HEK293 (cell line): ENCODE measurements at regions not wholly inside any gene's neighbourhood (a gene's known extent, or its start where the extent isn't known, plus 50 kb on each side); places are given as distances from the start of the nearest gene placed in this dataset.

Source experiments
- CTCF ChIA-PET: fragments of 350-600 bp; formaldehyde crosslinking; extraction: SDS; loops from one replicate; lab custom pipeline; 2021; ENCODE audit warnings: antibody characterized with exemption; lab: Yijun Ruan, JAX
- POLR2A ChIA-PET: fragments of 300-600 bp; formaldehyde crosslinking; extraction: SDS; loops from one replicate; lab custom pipeline; 2020; ENCODE audit warnings: antibody characterized with exemption, inconsistent platforms; lab: Yijun Ruan, JAX
- H3K27ac ChIP-seq: fragments of 200-500 bp; sonication (Bioruptor generic); 2 replicates; pipeline ENCODE4 v1.5.1; 2014; ENCODE audit warnings: low read depth, low read length, control low read depth, inconsistent platforms; ENCODE audit errors: extremely low read depth
- H3K36me3 ChIP-seq, 2 experiments: fragments of 200-500 bp in 1 of 2; sonication (Bioruptor generic) in 1 of 2; 1 replicate in 1 of 2; 2 replicates in 1 of 2; pipeline ENCODE4 v1.5.1; 2014 to 2017; ENCODE audit warnings: inconsistent platforms in 2 of 2, low read length in 2 of 2; ENCODE audit not compliant: control insufficient read depth in 2 of 2, insufficient read depth in 1 of 2
- H3K4me1 ChIP-seq: fragments of 200-500 bp; sonication (Bioruptor generic); 2 replicates; pipeline ENCODE4 v1.5.1; 2014; ENCODE audit warnings: mild to moderate bottlenecking, low read length, inconsistent platforms; ENCODE audit not compliant: control insufficient read depth, insufficient read depth
- H3K4me3 ChIP-seq: 2 replicates; pipeline ENCODE4 v1.5.1; 2011; ENCODE audit warnings: low read depth, mild to moderate bottlenecking, control low read depth, low read length, moderate library complexity
- H3K9me3 ChIP-seq: fragments of 200-500 bp; sonication (Bioruptor generic); 2 replicates; pipeline ENCODE4 v1.5.1; 2014; ENCODE audit warnings: low read depth, low read length, inconsistent platforms; ENCODE audit not compliant: control insufficient read depth, insufficient read depth
- EGR2 ChIP-seq: fragments of 450-650 bp; formaldehyde crosslinking; IDR thresholded peaks from 2 replicates; pipeline ENCODE4 v1.5.1; 2016; ENCODE audit warnings: low read depth, missing biosample characterization, missing genetic modification characterization
- GLI2 ChIP-seq: fragments of 450-650 bp; formaldehyde crosslinking; IDR thresholded peaks from 2 replicates; pipeline ENCODE4; 2017; ENCODE audit warnings: missing biosample characterization, missing genetic modification characterization, low read depth, borderline replicate concordance
- KLF10 ChIP-seq: fragments of 450-650 bp; IDR thresholded peaks from 2 replicates; pipeline ENCODE4 v1.5.1; 2018; ENCODE audit warnings: missing biosample characterization, mild to moderate bottlenecking, missing genetic modification characterization
- MEIS1 ChIP-seq: sonication (generic); formaldehyde crosslinking; IDR thresholded peaks from 2 replicates; pipeline ENCODE4 v1.8.1; 2022; ENCODE audit warnings: missing genetic modification reagents, mild to moderate bottlenecking, borderline replicate concordance
- PBX3 ChIP-seq: sonication (generic); formaldehyde crosslinking; IDR thresholded peaks from 2 replicates; pipeline ENCODE4 v1.8.1; 2022; ENCODE audit warnings: mild to moderate bottlenecking, moderate library complexity, missing genetic modification reagents
- PRDM1 ChIP-seq: fragments of 450-650 bp; formaldehyde crosslinking; IDR thresholded peaks from 2 replicates; pipeline ENCODE4; 2016; ENCODE audit warnings: missing biosample characterization, missing genetic modification characterization
- SP7 ChIP-seq: fragments of 450-650 bp; formaldehyde crosslinking; IDR thresholded peaks from 2 replicates; pipeline ENCODE4 v1.5.1; 2016; ENCODE audit warnings: missing biosample characterization, missing genetic modification characterization
- ZBTB1 ChIP-seq: fragments of 450-650 bp; formaldehyde crosslinking; IDR thresholded peaks from 2 replicates; pipeline ENCODE4 v1.5.1; 2016; ENCODE audit warnings: missing biosample characterization, missing genetic modification characterization
- ZBTB49 ChIP-seq: fragments of 450-650 bp; formaldehyde crosslinking; IDR thresholded peaks from 2 replicates; pipeline ENCODE4 v1.5.1; 2016; ENCODE audit warnings: missing biosample characterization, missing genetic modification characterization, low read depth
- ZFP3 ChIP-seq: fragments of 450-650 bp; formaldehyde crosslinking; IDR thresholded peaks from 2 replicates; pipeline ENCODE4 v1.5.1; 2016; ENCODE audit warnings: low read depth, missing biosample characterization, missing genetic modification characterization
- ZNF10 ChIP-seq: fragments of 450-650 bp; formaldehyde crosslinking; IDR thresholded peaks from 2 replicates; pipeline ENCODE4 v1.5.1; 2017; ENCODE audit warnings: missing biosample characterization, missing genetic modification characterization
- ZNF133 ChIP-seq: fragments of 450-650 bp; formaldehyde crosslinking; IDR thresholded peaks from 2 replicates; pipeline ENCODE4 v1.5.1; 2016; ENCODE audit warnings: missing biosample characterization, missing genetic modification characterization
- ZNF157 ChIP-seq: fragments of 450-650 bp; formaldehyde crosslinking; IDR thresholded peaks from 2 replicates; pipeline ENCODE4 v1.5.1; 2016; ENCODE audit warnings: missing biosample characterization, missing genetic modification characterization
- ZNF184 ChIP-seq: fragments of 450-650 bp; IDR thresholded peaks from 2 replicates; pipeline ENCODE4 v1.5.1; 2018; ENCODE audit warnings: missing biosample characterization, mild to moderate bottlenecking, missing genetic modification characterization
- ZNF19 ChIP-seq: fragments of 450-650 bp; formaldehyde crosslinking; IDR thresholded peaks from 2 replicates; pipeline ENCODE4; 2016; ENCODE audit warnings: missing biosample characterization, missing genetic modification characterization, low read depth
- ZNF221 ChIP-seq: fragments of 450-650 bp; formaldehyde crosslinking; IDR thresholded peaks from 2 replicates; pipeline ENCODE4 v1.5.1; 2017; ENCODE audit warnings: missing biosample characterization, missing genetic modification characterization, borderline replicate concordance
- ZNF239 ChIP-seq: fragments of 450-650 bp; formaldehyde crosslinking; IDR thresholded peaks from 2 replicates; pipeline ENCODE4 v1.5.1; 2016; ENCODE audit warnings: missing biosample characterization, missing genetic modification characterization
- ZNF37A ChIP-seq: fragments of 450-650 bp; IDR thresholded peaks from 2 replicates; pipeline ENCODE4 v1.5.1; 2018; ENCODE audit warnings: missing biosample characterization, missing genetic modification characterization
- ZNF398 ChIP-seq: fragments of 450-650 bp; formaldehyde crosslinking; IDR thresholded peaks from 2 replicates; pipeline ENCODE4 v1.5.1; 2017; ENCODE audit warnings: missing biosample characterization, missing genetic modification characterization
- ZNF416 ChIP-seq: fragments of 450-650 bp; formaldehyde crosslinking; IDR thresholded peaks from 2 replicates; pipeline ENCODE4 v1.5.1; 2016; ENCODE audit warnings: missing biosample characterization, missing genetic modification characterization
- ZNF426 ChIP-seq: fragments of 450-650 bp; formaldehyde crosslinking; IDR thresholded peaks from 2 replicates; pipeline ENCODE4 v1.5.1; 2017; ENCODE audit warnings: missing biosample characterization, missing genetic modification characterization, mild to moderate bottlenecking, inconsistent platforms, moderate library complexity
- ZNF449 ChIP-seq: fragments of 450-650 bp; formaldehyde crosslinking; IDR thresholded peaks from 2 replicates; pipeline ENCODE4 v1.5.1; 2017; ENCODE audit warnings: missing biosample characterization, mild to moderate bottlenecking, missing genetic modification characterization, moderate library complexity
- ZNF544 ChIP-seq: fragments of 450-650 bp; formaldehyde crosslinking; IDR thresholded peaks from 2 replicates; pipeline ENCODE4 v1.5.0; 2017; ENCODE audit warnings: missing biosample characterization, missing genetic modification characterization
- ZNF548 ChIP-seq: fragments of 450-650 bp; formaldehyde crosslinking; IDR thresholded peaks from 2 replicates; pipeline ENCODE4 v1.5.1; 2016; ENCODE audit warnings: missing biosample characterization, missing genetic modification characterization
- ZNF549 ChIP-seq: fragments of 450-650 bp; IDR thresholded peaks from 2 replicates; pipeline ENCODE4 v1.5.1; 2018; ENCODE audit warnings: missing biosample characterization, missing genetic modification characterization, mild to moderate bottlenecking, inconsistent platforms, moderate library complexity
- ZNF558 ChIP-seq: fragments of 450-650 bp; formaldehyde crosslinking; IDR thresholded peaks from 2 replicates; pipeline ENCODE4 v1.5.1; 2016; ENCODE audit warnings: missing biosample characterization, missing genetic modification characterization
- ZNF596 ChIP-seq: fragments of 450-650 bp; IDR thresholded peaks from 2 replicates; pipeline ENCODE4 v1.5.0; 2018; ENCODE audit warnings: missing biosample characterization, mild to moderate bottlenecking, missing genetic modification characterization, moderate library complexity
- ZNF624 ChIP-seq: fragments of 450-650 bp; formaldehyde crosslinking; IDR thresholded peaks from 2 replicates; pipeline ENCODE4 v1.5.1; 2017; ENCODE audit warnings: missing biosample characterization, missing genetic modification characterization
- ZXDB ChIP-seq: fragments of 450-650 bp; formaldehyde crosslinking; IDR thresholded peaks from 2 replicates; pipeline ENCODE4 v1.5.1; 2016; ENCODE audit warnings: missing biosample characterization, missing genetic modification characterization

- ChIA-PET POLR2A (no interaction called here), CTCF (no interaction called here)
- no peak overlapping the region for H3K4me3 ChIP-seq
- TF ChIP-seq PRDM1 (peak; percentile 52; the same call in 1 of the 2 replicates), ZNF596 (tag by site-specific recombination) (no peak)
- no peaks in the 10 kb centered on the region for H3K36me3 ChIP-seq
- H3K27ac ChIP-seq, result no peak overlapping the region
- H3K9me3 ChIP-seq, result no peaks in the 10 kb centered on the region
- no peaks in the 10 kb centered on the region for H3K4me1 ChIP-seq
Observed at GRCh38 chr5:52694648-52695047, 93.1 kb upstream of the ITGA1 start.

GRCh38 chr5:52702877-52703276 is 84.8 kb upstream of the ITGA1 start:
- H3K9me3 ChIP-seq, result no peaks in the 10 kb centered on the region
- no peak overlapping the region for H3K4me3 ChIP-seq
- H3K27ac ChIP-seq, result no peak overlapping the region
- CTCF ChIA-PET, result no interaction called here
- POLR2A ChIA-PET, result no interaction called here
- no peaks in the 10 kb centered on the region for H3K4me1 ChIP-seq
- no peaks in the 10 kb centered on the region for H3K36me3 ChIP-seq
- TF ChIP-seq SP7 (tag by site-specific recombination) (no peak), ZNF426 (tag by site-specific recombination) (no peak), ZFP3 (tag by site-specific recombination) (no peak), EGR2 (tag by site-specific recombination) (no peak), ZNF544 (tag by site-specific recombination) (no peak), ZBTB49 (tag by site-specific recombination) (no peak), ZNF10 (tag by site-specific recombination) (no peak), ZNF157 (tag by site-specific recombination) (no peak), ZXDB (no peak), ZBTB1 (tag by site-specific recombination) (no peak), ZNF558 (tag by site-specific recombination) (no peak), ZNF37A (no peak), ZNF624 (no peak), ZNF416 (tag by site-specific recombination) (no peak), ZNF239 (no peak)

- H3K36me3 ChIP-seq, result no peaks in the 10 kb centered on the region
- no peak overlapping the region for H3K4me3 ChIP-seq
- H3K4me1 ChIP-seq, result no peaks in the 10 kb centered on the region
- ChIA-PET CTCF (interaction anchor here (0.6 kb wide), 1 partner anchor 781 kb away, joined by 3 read pairs; no protein-coding TSS in a partner anchor), POLR2A (no interaction called here)
- no peaks in the 10 kb centered on the region for H3K9me3 ChIP-seq
- H3K27ac ChIP-seq, result no peak overlapping the region
- TF ChIP-seq KLF10 (tag by site-specific recombination) (no peak), ZNF19 (tag by site-specific recombination) (no peak), ZNF549 (no peak), ZNF184 (tag by site-specific recombination) (no peak), ZNF449 (no peak), ZNF398 (tag by site-specific recombination) (no peak), MEIS1 (CRISPR knock-in tag) (no peak), ZNF133 (tag by site-specific recombination) (no peak), GLI2 (tag by site-specific recombination) (no peak), ZNF548 (tag by site-specific recombination) (no peak), ZNF221 (tag by site-specific recombination) (no peak), PBX3 (CRISPR knock-in tag) (no peak)
Observed at GRCh38 chr5:52703321-52703720, 84.4 kb upstream of the ITGA1 start.
